DOHH2 (cell line): ENCODE measurements at regions not wholly inside any gene's neighbourhood (a gene's known extent, or its start where the extent isn't known, plus 50 kb on each side); places are given as distances from the start of the nearest gene placed in this dataset.

Source experiments
- H3F3A ChIP-seq: fragments of 200-600 bp; sonication (generic), shearing (Covaris generic); 2 replicates; pipeline ENCODE4 v1.6.0; 2016; ENCODE audit warnings: antibody characterized with exemption, mild to moderate bottlenecking; ENCODE audit not compliant: control insufficient read depth, insufficient read depth
- H3K27ac ChIP-seq: fragments of 200-600 bp; sonication (generic); 2 replicates; pipeline ENCODE4 v1.5.1; 2014; ENCODE audit warnings: low read depth, mild to moderate bottlenecking, low read length, moderate library complexity
- H3K27me3 ChIP-seq: fragments of 200-600 bp; sonication (generic); 2 replicates; pipeline ENCODE4 v1.6.1; 2014; ENCODE audit warnings: mild to moderate bottlenecking, low read length, mixed read lengths; ENCODE audit not compliant: control insufficient read depth
- H3K36me3 ChIP-seq: fragments of 200-600 bp; sonication (generic); 2 replicates; pipeline ENCODE4 v1.6.1; 2014; ENCODE audit warnings: mild to moderate bottlenecking, low read length, moderate library complexity, mixed read lengths; ENCODE audit not compliant: control insufficient read depth
- H3K4me1 ChIP-seq: fragments of 200-600 bp; sonication (generic); 2 replicates; pipeline ENCODE4 v1.6.1; 2014; ENCODE audit warnings: mild to moderate bottlenecking, low read length, mixed read lengths; ENCODE audit not compliant: control insufficient read depth
- H3K4me2 ChIP-seq: fragments of 200-600 bp; sonication (generic); 2 replicates; pipeline ENCODE4 v1.6.0; 2014; ENCODE audit warnings: mild to moderate bottlenecking, low read length, moderate library complexity
- H3K4me3 ChIP-seq: fragments of 200-600 bp; sonication (generic); 2 replicates; pipeline ENCODE4 v1.5.1; 2014; ENCODE audit warnings: mild to moderate bottlenecking, low read length, mixed read lengths
- H3K79me2 ChIP-seq: fragments of 200-600 bp; sonication (generic); 2 replicates; pipeline ENCODE4 v1.6.1; 2014; ENCODE audit warnings: mild to moderate bottlenecking, low read length, mixed read lengths; ENCODE audit not compliant: control insufficient read depth
- H3K9me2 ChIP-seq: fragments of 200-600 bp; sonication (generic); replicated peaks from 2 replicates; pipeline ENCODE4 v1.6.1; 2014; ENCODE audit warnings: mild to moderate bottlenecking, low read length, mixed read lengths; ENCODE audit not compliant: control insufficient read depth
- H3K9me3 ChIP-seq: fragments of 200-600 bp; sonication (generic); 2 replicates; pipeline ENCODE4 v1.6.1; 2014; ENCODE audit warnings: antibody characterized with exemption, low read length, mixed read lengths; ENCODE audit not compliant: control insufficient read depth, insufficient read depth
- H4K20me1 ChIP-seq: fragments of 200-600 bp; sonication (generic); 2 replicates; pipeline ENCODE4 v1.6.0; 2014; ENCODE audit warnings: low read depth, mild to moderate bottlenecking, antibody characterized with exemption, low read length, moderate library complexity; ENCODE audit not compliant: control insufficient read depth, insufficient read depth
- EZH2phosphoT487 ChIP-seq: fragments of 200-600 bp; sonication (generic); IDR thresholded peaks from 2 replicates; pipeline ENCODE4 v1.6.1; 2017; ENCODE audit warnings: borderline replicate concordance, mild to moderate bottlenecking, antibody characterized with exemption, low read length, moderate library complexity, mixed read lengths
- TF ChIP-seq, protein P1 (sequence below): fragments of 200-600 bp; sonication (generic); IDR thresholded peaks from one replicate; pipeline ENCODE4 v1.5.1; 2014; ENCODE audit warnings: antibody characterized with exemption, mild to moderate bottlenecking, low read depth, low read length; ENCODE audit not compliant: poor library complexity, severe bottlenecking

DNA sequence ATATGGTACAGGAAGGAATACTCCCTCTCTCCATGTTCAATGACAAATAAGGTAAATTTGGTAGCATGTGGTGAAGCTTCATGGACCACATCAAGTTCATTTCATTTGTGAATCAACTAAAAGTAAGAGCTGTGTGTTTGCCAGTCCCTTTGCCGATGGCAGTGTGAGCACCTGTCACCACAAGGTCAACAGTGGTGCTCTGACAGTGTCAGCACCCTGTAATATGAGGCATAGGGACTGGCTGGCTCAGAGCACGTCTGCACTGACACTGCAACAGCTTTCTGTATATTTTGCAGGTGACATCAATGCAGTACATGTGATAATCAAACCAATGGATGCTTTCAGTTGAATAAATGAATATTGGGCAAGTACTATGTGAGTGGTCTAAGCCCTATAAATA lies 852.4 kb downstream of the TUSC7 start:
- H3K27ac ChIP-seq, result no peak overlapping the region
- H3K9me3 ChIP-seq, result no peaks in the 10 kb centered on the region
- H3F3A ChIP-seq, result no peaks in the 10 kb centered on the region
- H3K36me3 ChIP-seq, result no peaks in the 10 kb centered on the region
- H4K20me1 ChIP-seq, result no peaks in the 10 kb centered on the region
- H3K79me2 ChIP-seq, result no peaks in the 10 kb centered on the region
- TF ChIP-seq, protein P1, sequence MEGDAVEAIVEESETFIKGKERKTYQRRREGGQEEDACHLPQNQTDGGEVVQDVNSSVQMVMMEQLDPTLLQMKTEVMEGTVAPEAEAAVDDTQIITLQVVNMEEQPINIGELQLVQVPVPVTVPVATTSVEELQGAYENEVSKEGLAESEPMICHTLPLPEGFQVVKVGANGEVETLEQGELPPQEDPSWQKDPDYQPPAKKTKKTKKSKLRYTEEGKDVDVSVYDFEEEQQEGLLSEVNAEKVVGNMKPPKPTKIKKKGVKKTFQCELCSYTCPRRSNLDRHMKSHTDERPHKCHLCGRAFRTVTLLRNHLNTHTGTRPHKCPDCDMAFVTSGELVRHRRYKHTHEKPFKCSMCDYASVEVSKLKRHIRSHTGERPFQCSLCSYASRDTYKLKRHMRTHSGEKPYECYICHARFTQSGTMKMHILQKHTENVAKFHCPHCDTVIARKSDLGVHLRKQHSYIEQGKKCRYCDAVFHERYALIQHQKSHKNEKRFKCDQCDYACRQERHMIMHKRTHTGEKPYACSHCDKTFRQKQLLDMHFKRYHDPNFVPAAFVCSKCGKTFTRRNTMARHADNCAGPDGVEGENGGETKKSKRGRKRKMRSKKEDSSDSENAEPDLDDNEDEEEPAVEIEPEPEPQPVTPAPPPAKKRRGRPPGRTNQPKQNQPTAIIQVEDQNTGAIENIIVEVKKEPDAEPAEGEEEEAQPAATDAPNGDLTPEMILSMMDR, result no peak
- no peak for TF ChIP-seq EZH2phosphoT487
- no peaks in the 10 kb centered on the region for H3K9me2 ChIP-seq
- H3K4me1 ChIP-seq, result no peaks in the 10 kb centered on the region
- no peak overlapping the region for H3K4me3 ChIP-seq
- H3K4me2 ChIP-seq, result no peak overlapping the region
- H3K27me3 ChIP-seq, result no peaks in the 10 kb centered on the region

DNA sequence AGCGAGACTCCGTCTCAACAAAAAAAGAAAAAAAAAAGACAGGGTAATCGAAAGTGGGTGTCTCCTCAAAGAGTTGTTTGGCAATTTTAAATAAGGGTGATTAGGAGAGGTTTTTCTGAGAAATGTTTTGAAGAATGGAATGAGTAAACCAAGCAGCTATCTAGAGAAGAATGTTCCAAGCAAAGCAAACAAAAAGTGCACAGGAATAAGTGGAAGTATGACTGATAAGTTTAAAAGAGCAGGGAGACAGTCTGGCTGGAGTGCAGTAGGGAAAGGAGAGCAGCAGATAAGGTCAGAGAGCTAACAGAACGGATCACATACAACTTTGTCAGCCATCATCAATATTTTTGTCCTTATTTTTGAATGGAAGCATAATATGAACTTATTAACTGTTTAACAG lies 853.5 kb downstream of the TUSC7 start:
- no peaks in the 10 kb centered on the region for H3K36me3 ChIP-seq
- H3K79me2 ChIP-seq, result no peaks in the 10 kb centered on the region
- no peak overlapping the region for H3K4me2 ChIP-seq
- H3K4me3 ChIP-seq, result no peak overlapping the region
- no peak for TF ChIP-seq EZH2phosphoT487
- TF ChIP-seq, protein P1, result no peak
- no peaks in the 10 kb centered on the region for H3K9me3 ChIP-seq
- no peaks in the 10 kb centered on the region for H4K20me1 ChIP-seq
- H3K27ac ChIP-seq, result no peak overlapping the region
- H3F3A ChIP-seq, result no peaks in the 10 kb centered on the region
- no peaks in the 10 kb centered on the region for H3K4me1 ChIP-seq
- H3K27me3 ChIP-seq, result no peaks in the 10 kb centered on the region
- H3K9me2 ChIP-seq, result no peaks in the 10 kb centered on the region

DNA sequence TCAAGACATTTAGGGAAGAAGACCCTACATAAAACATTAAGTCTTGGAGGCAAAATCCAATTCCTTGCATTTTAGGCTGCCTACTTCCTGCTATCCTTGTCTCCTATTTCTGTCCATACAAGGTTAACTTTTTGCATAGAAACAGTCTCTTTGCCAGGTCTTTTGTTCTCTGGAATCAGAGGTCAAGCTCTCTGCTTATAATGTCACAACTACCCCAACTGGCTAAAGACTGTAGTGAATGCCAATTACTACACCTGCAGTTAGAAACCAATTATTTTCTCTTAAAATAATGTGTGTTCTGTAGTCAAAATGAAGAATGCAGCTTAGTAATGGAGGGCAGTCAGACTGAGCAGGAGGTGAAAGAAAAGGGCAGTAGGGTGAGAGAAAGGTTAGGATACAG lies 856.2 kb downstream of the TUSC7 start:
- Histone ChIP-seq H3K27me3 (no peaks in the 10 kb centered on the region), H3K27ac (no peak overlapping the region), H3K79me2 (no peaks in the 10 kb centered on the region), H3F3A (no peaks in the 10 kb centered on the region), H3K4me2 (no peak overlapping the region), H3K36me3 (no peaks in the 10 kb centered on the region), H4K20me1 (no peaks in the 10 kb centered on the region), H3K4me1 (no peaks in the 10 kb centered on the region), H3K9me3 (no peaks in the 10 kb centered on the region), H3K4me3 (no peak overlapping the region), H3K9me2 (no peaks in the 10 kb centered on the region)
- TF ChIP-seq, protein P1, result no peak
- no peak for TF ChIP-seq EZH2phosphoT487

DNA sequence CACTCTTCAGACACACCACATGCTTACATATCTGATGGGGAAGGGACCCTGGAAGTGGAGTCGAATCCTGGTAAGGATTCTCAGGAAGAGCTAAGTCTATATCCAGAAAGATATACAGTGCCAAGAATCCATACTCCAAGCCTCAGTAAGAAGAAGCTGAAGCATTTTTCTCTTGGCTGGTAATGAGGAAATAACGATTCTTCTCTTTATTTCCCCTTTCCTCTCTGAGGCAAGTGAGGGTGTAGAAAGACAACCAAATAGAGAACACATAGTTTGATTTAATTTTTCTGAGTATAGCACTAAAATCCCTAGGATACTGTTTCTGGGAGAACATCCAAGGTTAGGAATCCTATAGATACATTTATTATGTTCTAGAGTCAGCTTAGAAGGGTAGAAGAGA lies 857.3 kb downstream of the TUSC7 start:
- TF ChIP-seq EZH2phosphoT487, result no peak
- TF ChIP-seq, protein P1, result no peak
- H3F3A ChIP-seq, result no peaks in the 10 kb centered on the region
- H3K36me3 ChIP-seq, result no peaks in the 10 kb centered on the region
- H3K27ac ChIP-seq, result no peak overlapping the region
- no peaks in the 10 kb centered on the region for H4K20me1 ChIP-seq
- no peaks in the 10 kb centered on the region for H3K79me2 ChIP-seq
- no peak overlapping the region for H3K4me2 ChIP-seq
- H3K9me3 ChIP-seq, result no peaks in the 10 kb centered on the region
- no peaks in the 10 kb centered on the region for H3K4me1 ChIP-seq
- no peak overlapping the region for H3K4me3 ChIP-seq
- H3K9me2 ChIP-seq, result no peaks in the 10 kb centered on the region
- H3K27me3 ChIP-seq, result no peaks in the 10 kb centered on the region
